ENCODE measurements at regions not wholly inside any gene's neighbourhood (a gene's known extent, or its start where the extent isn't known, plus 50 kb on each side); places are given as distances from the start of the nearest gene placed in this dataset.

GRCh38 chr3:110895054-110895453 lies 176.6 kb upstream of the NECTIN3 start:
- TF ChIP-seq CTCF (IDR thresholded peaks at IDR 0.05; ENCODE audit: insufficient read depth, low read length) = no peak
- no peak for TF ChIP-seq POLR2AphosphoS5 (IDR thresholded peaks at IDR 0.05; ENCODE audit: low read depth)
- TF ChIP-seq REST (IDR thresholded peaks at IDR 0.05; ENCODE audit: insufficient replicate concordance, low read depth) = no peak
- TF ChIP-seq SPI1 (IDR thresholded peaks at IDR 0.05; ENCODE audit: borderline replicate concordance, low read depth) = no peak
- no peak for TF ChIP-seq GABPA (IDR thresholded peaks at IDR 0.05; ENCODE audit: low read depth)
